Stimulated activated CD4-positive, alpha-beta T cell treated with anti-CD3 and anti-CD28 coated beads, Interleukin-1b, Interleukin-23, amount 100 ng/mL, for 1 hour (primary cell): ENCODE measurements at regions not wholly inside any gene's neighbourhood (a gene's known extent, or its start where the extent isn't known, plus 50 kb on each side); places are given as distances from the start of the nearest gene placed in this dataset.

Source experiments
- DNase-seq, 2 donors: peaks; one replicate each; pipeline ENCODE4 v3.0.0-alpha.2; 2020; ENCODE audit warnings: low read depth in 2 of 2

GRCh38 chr4:152114562-152114961 is 353.8 kb upstream of the GATB start:
- no peak for DNase-seq

- DNase-seq = no peak
Observed at GRCh38 chr4:152112887-152113286, 352.1 kb upstream of the GATB start.

GRCh38 chr4:152112190-152112589 is 351.4 kb upstream of the GATB start:
- no peak for DNase-seq

DNA sequence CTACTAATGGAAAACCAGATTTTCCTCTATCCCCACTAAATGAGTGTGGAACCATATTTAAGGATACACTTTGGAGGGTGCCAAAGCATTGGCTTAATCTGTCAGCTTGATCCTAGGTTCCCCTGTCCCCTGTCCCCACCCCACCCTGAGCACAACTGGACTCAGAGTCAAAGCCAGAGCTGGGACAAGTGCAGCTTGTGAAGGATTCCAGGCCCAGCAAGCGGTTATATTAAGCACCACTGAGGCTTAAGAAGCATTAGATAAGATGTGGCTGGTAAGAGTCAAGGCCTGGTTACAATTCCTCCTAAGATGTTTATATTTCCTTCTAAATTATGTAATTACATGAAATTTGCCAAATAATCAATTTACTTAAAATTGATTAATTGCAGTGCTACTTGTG is 350.0 kb upstream of the GATB start:
- DNase-seq = no peak

- no peak for DNase-seq
Observed at GRCh38 chr4:152109531-152110509, 349.0 kb upstream of the GATB start.

GRCh38 chr4:152107736-152108500 is 347.1 kb upstream of the GATB start:
- DNase-seq = no peak

- DNase-seq = no peak
Observed at GRCh38 chr4:152106781-152107321, 346.0 kb upstream of the GATB start.

DNA sequence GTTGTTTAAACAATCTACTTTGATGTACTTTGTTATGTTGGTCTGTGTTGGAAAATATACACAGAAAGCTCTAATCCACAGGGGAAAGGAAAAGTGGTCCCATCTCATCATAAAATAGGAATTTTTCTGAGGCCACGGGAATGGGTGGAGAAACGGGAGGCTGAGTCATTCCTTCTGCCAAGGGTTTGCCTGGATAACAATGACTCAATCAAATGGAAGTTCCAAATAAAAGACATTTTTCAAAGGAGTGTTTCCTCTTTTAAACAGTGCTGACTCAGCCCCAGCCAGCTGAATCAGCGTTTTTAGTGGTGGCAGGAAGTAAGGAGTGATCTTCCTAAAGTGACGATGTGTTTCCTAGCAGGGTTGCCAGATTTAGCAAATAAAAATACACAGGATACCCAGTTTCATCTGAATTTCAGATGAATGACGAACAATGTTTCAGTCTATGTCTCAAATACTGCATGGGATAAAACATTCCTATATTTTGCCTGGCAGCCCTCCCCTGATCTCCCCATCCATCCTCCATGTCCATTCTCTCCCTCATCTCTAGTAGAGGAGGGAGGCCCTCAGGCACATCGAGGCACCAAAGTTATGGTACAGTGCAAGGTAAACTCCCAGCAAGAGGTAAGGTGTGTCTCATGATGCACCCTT is 345.4 kb upstream of the GATB start:
- DNase-seq = no peak

DNA sequence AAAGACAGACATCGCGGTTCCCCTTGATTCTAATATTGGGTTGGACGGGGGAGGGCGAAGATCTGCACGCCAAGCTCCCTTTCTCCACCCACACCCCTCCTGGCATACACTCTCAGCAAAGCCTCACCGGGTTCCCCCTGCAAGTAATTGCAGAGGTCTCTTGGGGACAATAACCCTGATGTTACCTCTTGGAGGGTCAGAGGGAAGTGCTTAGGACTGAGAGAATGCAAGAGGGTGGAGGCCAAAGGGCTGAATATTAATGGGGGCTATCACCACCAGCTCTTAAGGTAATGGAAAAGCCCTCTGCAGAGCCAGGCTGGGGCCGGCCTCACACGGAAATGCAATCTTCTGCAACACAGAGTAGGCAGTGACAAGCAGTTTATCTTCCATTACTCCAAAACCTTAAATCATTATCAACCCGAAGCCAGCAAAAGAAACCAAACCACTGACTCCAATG is 344.1 kb upstream of the GATB start:
- no peak for DNase-seq

DNA sequence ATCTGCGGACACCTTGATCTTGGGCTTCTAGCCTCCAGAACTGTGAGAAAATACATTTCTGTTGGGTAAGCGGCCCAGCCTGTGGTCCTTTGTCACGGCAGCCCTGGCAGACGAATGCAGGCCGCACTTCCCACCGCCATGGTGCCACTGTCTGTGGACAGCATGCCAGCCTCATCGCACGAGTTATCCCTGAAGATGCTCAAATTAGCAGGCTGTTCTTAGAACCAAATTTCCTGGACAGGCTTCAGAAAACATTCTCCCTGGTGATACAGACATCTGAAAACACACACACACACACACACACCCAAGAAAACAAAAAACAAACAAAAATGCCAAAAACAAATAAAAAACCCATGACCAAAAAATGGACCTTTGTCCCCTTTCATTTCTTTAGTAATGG is 343.5 kb upstream of the GATB start:
- no peak for DNase-seq

DNA sequence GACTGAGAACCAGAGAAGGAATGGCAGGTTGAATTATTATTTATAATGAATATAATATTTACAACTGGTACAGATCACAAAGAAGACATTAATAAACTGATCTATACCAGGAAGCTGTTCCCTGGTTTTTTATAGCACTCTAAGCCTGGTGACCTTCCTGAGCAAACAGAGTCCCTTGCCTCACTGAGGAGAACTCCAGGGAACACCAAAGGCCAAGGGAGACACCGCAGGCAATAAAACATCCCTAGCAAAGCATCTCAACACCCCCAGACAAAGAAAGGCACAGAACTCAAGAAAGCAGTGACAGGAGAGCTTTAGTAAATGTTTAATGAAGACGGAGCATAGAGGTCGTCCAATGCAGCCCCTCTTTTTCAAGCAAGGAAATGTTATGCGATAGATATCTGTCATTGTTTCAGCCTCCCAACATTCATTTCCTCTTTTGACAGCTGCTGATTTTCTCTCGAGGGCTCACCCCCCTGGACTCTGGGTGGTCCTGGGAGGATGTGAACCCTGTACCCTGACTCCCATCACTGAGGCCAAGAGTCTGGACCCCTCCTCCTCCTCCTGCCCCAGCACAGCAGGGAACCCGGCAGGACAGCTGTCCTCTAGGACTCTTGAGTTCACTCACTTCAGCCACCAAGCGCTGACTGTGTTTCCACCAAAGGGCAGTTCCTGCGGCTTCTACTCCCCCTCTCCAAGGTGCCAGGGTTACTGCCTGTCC is 342.5 kb upstream of the GATB start:
- no peak for DNase-seq

- no peak for DNase-seq
Observed at GRCh38 chr4:152102436-152103000, 341.7 kb upstream of the GATB start.

DNA sequence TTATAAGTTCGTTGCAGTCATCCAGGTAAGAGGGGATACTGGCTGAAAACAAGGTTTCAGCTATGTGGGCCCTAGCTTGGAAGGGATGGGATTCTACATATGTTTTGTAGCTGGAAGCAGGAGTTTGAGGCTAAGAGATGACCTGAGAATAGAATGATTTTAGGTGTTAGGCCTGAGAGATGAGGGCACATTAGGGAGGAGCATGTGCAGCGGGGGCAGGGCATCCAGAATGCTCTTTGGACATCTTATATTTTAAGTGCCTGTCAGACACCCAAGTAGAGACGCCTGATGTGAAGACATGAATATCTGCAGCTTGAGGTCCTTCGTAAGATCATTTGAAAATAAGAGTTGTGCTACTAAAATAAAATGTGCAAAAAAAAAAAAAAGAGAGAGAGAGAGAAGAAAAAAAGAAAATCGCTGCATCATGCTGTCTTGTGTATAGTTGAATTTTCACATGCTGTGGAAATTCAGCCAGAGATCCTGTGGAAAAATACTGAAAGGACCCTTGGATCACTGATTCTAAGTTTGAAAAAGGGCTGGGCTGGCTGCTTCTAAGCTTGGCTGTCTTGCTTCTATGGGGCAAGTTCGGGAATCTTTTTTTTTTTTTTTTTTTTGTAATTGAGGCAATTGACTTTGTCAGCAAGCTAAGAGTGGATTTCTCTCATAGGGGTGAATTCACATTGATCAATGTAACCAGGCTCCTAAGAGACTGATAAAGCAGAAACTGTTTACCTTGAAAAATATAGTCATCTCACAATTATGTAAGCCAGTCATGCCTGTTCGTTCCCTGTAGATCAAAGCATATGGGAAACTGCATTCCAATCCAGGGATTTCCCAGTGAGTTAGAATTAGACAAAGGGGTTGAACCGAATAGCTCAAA is 341.0 kb upstream of the GATB start:
- DNase-seq = no peak

DNA sequence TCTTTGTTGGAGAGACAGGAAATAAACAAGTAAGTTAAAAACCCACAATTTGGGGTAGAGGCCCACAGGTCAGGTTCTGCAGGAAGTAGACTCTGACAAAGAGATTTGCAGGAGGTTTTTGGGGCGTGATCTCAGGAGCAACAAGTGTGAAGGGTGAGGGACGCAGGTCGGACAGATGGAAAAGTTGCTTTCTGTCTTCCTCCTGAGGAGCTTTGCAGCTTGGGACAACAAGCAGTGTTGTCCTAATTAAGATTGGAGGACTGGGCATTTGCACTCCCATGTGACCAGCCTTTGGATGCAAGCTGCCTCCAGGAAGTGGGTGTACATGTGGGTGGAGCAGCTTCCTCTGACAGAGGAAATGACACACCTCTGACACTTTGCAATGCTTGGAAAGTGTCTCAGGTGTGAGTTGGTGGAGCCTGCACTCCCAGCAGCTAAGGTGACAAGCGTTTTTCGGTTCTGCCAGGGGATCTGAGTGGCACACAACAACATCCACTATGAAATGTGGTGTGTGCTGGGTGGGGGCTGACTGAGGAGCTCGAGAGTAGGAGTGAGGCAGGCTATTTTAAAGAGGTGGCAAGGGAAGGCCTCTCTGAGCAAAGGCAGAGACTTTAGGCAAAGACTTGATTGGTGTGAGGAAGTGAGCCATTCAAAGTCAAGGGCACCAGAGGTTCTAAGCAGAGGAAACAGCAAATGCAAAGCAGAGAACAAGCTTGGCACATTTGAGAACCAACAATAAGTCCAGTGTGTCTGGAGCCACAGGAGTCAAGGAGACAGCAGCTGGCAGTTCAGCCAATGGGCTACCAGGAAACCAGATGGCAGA is 339.8 kb upstream of the GATB start:
- peak; percentile 30 to 44 for DNase-seq

- DNase-seq = no peak
Observed at GRCh38 chr4:152099981-152100378, 339.2 kb upstream of the GATB start.

DNA sequence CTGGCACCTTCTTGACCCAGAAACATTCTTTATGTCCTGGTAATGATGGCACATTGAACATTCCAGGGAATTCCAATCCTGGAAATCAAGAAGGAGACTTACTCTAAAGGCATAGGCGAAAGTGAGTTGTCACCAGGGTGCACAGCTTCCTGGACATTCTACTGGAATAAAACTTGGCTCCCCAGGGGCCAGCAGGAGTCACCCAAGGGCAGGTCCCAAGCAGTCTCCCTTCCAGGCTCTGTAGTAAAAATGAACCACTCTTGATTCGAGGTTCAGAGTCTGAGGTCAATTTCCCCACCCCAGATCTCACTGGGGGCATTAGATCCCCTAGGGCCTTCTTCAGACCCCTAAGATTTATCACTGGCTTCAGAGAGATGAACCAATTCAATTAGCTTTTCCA is 338.7 kb upstream of the GATB start:
- no peak for DNase-seq

DNA sequence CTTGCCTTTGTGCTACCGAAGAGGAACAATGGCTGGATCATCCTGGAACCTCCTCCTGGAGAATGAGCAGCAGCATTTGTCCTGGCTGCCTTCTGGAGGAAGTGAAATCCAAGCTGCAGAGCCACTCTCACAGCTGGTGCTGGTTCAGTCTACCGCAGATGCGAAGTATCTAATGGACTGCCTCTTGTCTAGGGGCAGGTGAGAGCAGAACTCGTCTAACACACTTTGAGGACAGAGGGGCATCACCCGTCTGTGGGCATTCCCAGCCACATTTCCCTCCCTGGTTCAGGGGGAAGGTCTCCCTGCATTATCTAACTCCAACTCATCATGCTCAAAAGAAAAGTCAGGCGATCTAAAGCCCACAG is 338.2 kb upstream of the GATB start:
- DNase-seq = no peak

- DNase-seq = no peak
Observed at GRCh38 chr4:152098365-152099060, 337.7 kb upstream of the GATB start.

DNA sequence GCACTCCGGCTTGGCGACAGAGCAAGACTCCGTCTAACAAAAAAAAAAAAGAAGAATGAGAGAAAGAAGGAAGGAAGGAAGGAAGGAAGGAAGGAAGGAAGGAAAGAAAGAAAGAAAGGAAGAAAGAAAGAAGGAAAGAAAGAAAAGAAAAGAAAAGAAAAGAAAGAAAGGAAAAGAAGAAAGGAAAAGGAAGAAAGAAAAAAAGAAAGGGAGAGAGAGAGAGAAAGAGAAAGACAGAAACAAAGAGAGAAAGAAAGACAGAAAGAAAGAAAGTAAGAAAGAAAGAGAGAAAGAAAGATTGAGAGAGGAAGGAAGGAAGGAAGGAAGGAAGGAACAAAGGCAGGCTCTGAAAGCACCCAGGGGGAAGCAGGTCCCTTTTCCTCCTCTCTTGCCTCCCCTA is 336.6 kb upstream of the GATB start:
- no peak for DNase-seq
